Middle frontal gyrus (tissue), 1 donor: ENCODE measurements at regions not wholly inside any gene's neighbourhood (a gene's known extent, or its start where the extent isn't known, plus 50 kb on each side); places are given as distances from the start of the nearest gene placed in this dataset.

Experiments
- DNase-seq: peaks from one replicate; pipeline ENCODE4 v3.0.0-alpha.2; 2015; ENCODE audit warnings: low spot score; ENCODE audit errors: extremely low spot score

GRCh38 chr6:44016131-44016870 lies 111.0 kb downstream of the MRPL14 start:
- no peak for DNase-seq

GRCh38 chr6:44012078-44012493 lies 115.2 kb downstream of the MRPL14 start:
- no peak for DNase-seq

DNA sequence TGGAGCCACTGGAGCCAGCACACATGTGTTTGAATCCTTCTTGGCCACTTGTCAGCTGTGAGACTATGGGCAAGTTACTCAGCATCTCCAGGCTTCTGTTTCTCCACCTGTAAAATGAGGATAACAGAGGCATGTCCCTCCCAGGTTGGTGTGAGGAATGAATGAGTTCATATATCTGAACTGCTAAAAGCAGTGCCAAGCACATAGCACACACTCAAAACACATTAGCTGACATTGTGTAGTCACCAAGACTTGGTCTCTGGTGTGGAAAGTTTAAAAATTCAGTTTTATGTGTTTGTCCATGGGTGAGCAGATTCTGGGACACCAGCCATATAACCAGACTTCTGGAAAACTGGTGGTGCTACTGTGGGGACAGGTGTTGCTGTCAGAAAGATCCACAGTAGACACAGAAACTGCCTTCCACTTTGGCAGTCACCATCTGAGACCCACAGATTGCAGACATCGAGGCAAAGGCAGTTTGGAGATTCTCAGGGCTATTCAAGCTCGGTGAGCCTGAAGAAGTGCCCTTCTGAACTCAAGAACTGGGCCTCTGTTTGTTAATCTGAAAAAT lies 115.8 kb downstream of the MRPL14 start:
- no peak for DNase-seq

- DNase-seq: no peak
These were observed 116.6 kb downstream of the MRPL14 start for GRCh38 chr6:44010411-44011349.

- DNase-seq: no peak
These were observed 117.6 kb downstream of the MRPL14 start for GRCh38 chr6:44009425-44010321.

GRCh38 chr6:44008821-44009370 lies 118.4 kb downstream of the MRPL14 start:
- no peak for DNase-seq

- DNase-seq: no peak
These were observed 119.2 kb downstream of the MRPL14 start for GRCh38 chr6:44007818-44008621.

- no peak for DNase-seq
These were observed 120.4 kb downstream of the MRPL14 start for GRCh38 chr6:44006872-44007303.

- no peak for DNase-seq
These were observed 121.0 kb downstream of the MRPL14 start for GRCh38 chr6:44006123-44006871.

GRCh38 chr6:44005507-44005903 lies 121.7 kb downstream of the MRPL14 start:
- no peak for DNase-seq

GRCh38 chr6:44004625-44005506 lies 122.4 kb downstream of the MRPL14 start:
- no peak for DNase-seq

GRCh38 chr6:44004136-44004535 lies 123.1 kb downstream of the MRPL14 start:
- DNase-seq: no peak

DNA sequence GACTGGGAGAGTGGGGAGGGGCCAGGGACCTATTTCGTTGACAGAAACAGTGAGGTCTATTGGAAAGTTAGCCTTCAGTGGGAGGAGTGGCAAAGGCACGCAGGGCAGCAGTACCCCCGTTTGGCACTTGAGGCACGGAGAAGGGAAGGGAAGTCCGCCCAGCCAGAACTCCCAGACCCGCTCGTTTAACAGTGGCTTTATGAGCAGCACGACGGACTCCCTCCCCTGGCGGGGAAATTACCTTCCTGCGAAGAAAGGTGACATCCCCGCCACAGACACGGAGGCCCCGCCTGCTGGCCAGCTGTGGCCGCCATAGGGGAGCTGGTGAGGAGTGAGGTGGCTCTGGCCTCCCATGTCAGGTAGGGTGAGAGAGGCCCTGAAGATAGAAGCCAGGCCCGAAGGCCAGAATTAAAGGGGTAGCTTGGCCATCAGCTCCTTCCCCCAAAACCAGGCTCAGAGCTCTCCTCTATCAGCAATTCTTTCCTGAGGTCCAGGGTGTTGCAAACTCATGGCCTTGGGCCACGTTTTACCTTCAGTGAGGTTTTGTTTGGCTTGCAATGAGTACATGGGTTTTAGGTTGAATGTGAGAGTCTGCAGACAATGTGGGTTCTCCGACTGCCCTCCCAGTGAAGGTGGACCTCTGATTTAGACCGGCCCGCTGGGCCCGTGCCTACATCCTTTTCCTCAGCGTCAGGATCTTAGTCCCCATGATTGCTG lies 123.7 kb downstream of the MRPL14 start:
- no peak for DNase-seq

DNA sequence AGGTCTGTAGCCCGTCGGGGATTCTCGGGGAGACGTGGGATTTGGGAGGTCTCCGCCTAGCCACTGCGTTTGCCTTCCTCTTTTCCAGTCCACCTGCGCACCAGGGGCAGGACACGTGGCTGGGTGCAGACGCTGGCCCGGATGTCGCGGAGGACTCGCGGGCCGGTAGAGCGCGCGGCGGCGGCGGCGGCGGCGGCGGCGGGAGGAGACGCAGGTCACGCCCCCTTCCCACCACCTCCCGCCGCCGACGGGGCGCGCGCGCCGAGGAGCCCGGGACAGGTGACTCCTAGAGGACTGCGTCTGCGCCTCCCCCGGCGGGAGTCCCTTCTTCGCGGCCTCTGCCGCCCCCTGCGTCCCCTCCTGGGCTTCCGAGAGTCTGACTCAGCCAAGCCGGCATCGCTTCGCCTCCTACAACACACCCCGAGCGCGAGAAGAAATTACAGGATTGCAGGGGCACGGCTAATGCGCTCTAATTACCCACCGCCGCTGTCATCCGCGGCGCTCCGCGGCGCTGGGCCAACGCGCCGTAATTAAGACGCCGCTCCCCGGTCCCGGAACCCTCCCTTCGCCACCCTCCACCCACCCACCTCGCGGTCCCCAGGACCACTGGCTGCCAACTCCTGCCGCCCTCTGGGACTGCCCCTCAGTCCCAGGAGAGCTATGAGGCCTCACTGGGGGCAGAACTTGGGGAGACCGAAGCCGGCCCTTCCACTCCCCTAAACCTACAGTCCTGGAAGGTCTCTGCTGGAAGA lies 124.5 kb downstream of the MRPL14 start:
- no peak for DNase-seq

DNA sequence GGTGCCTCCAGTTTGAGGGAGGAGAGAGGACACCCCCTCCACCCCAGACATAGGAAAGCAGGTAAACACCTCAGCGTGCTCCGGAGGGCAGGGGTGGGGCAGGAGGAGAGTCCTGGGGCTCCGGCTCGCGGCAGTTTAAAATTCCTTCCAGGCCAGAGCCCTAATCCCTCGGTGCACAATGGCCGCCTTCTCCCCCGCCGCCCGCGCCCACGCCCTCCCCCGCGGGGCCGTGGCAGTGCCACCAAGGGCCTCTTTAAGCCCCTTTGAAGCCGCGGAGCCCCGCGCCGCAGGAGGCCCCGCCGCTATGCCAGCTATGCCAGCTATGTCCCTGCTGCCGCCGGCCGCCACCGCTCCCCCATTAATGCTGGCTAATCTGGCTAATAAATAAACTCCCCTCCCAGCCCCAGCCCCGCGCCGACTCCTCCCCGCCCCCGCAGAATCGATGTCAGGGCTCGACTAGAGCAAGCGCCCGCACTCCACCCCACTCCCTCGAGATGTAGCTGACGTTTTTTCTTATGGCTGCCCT lies 125.1 kb downstream of the MRPL14 start:
- DNase-seq: no peak

DNA sequence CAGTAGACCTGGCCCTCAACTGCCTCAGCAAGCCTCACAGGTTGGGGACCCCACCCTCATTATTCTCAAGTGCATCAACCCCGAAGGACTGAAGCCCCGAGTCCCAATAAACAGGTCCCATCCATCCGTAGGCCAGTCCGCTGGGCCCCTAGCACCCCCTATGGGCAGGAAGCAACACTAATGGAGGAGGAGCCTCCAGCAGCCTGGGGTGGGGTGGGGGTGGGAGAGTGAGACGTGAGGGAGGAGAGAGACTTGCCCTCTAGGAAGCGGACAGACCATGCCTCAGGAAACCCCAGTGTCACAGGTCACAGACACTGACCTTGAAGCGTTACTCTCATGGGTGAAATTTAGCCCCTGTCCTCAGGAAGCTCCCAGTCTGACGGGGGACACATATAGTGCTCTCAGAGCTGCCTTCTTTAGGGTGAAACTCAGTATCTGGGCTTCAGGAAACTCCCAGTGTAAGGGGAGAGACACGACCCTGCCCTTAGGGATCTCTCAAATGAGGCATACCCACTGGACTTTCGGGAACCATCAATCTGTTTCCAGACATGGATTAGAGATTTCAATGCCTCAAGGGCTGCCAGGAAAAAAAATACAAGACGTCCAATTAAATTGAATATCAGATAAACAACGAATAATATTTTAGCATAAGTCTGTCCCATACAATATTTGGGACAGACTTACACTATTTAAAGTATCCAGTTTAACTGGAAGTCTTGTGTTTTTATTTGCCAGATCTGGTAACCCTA lies 125.8 kb downstream of the MRPL14 start:
- DNase-seq: no peak
